HepG2 (cell line): ENCODE measurements at regions not wholly inside any gene's neighbourhood (a gene's known extent, or its start where the extent isn't known, plus 50 kb on each side); places are given as distances from the start of the nearest gene placed in this dataset.

Experiments used
- ATAC-seq: fragments of 200-7000 bp; cut with Tn5 transposase; 3 replicates; pipeline ENCODE4 v1.9.1; 2020; ENCODE audit warnings: mild to moderate bottlenecking, moderate library complexity
- BruUV-seq: library from RNA; stranded (reverse); fragments of 400-500 nt; replicated peaks from 2 replicates; lab custom pipeline; 2021; lab: Mats Ljungman, UMichigan
- CTCF ChIA-PET: fragments of 300-600 bp; formaldehyde crosslinking; extraction: SDS; loops from one replicate; lab custom pipeline; 2021; ENCODE audit warnings: low total read pairs, inconsistent platforms, low intra/inter-chr PET ratio; lab: Yijun Ruan, JAX
- POLR2A ChIA-PET: fragments of 350-600 bp; sonication (Branson Sonifier 250); formaldehyde crosslinking; loops from one replicate; lab custom pipeline; 2020; ENCODE audit warnings: antibody characterized with exemption, inconsistent platforms; lab: Yijun Ruan, JAX
- DNase-seq: peaks from one replicate; pipeline ENCODE4 v3.0.0-alpha.2; 2015; ENCODE audit warnings: low spot score
- FAIRE-seq: peaks from 3 replicates; lab custom pipeline; 2011; peaks lifted over from hg19 to GRCh38; lab: Jason Lieb, UNC
- H2AFZ ChIP-seq: one replicate; pipeline ENCODE4 v1.6.1; 2011; ENCODE audit warnings: low read length, inconsistent platforms
- H3K27ac ChIP-seq: fragments of 300-600 bp; 3 replicates; pipeline ENCODE4 v1.8.0; 2011; ENCODE audit warnings: mixed run types, mild to moderate bottlenecking, mixed read lengths, low read length, inconsistent platforms; ENCODE audit not compliant: insufficient read depth; ENCODE audit errors: extremely low read length
- H3K27me3 ChIP-seq, 2 experiments: fragments of 200-600 bp in 1 of 2; 2 replicates in 1 of 2; 3 replicates in 1 of 2; pipeline versions ENCODE4 v1.6.0 to v1.8.0; 2011; ENCODE audit warnings: low read length in 2 of 2, mild to moderate bottlenecking in 2 of 2, moderate library complexity in 2 of 2, inconsistent platforms in 1 of 2; ENCODE audit not compliant: insufficient read depth in 2 of 2, control insufficient read depth in 1 of 2
- H3K36me3 ChIP-seq, 2 experiments: fragments of 200-600 bp in 1 of 2; replicated peaks in 1 of 2; 2 replicates in 1 of 2; 3 replicates in 1 of 2; pipeline versions ENCODE4 v1.5.1 to v1.8.0; 2011; ENCODE audit warnings: low read length in 2 of 2, inconsistent platforms in 1 of 2; ENCODE audit not compliant: insufficient read depth in 2 of 2, control insufficient read depth in 1 of 2
- H3K4me1 ChIP-seq: 2 replicates; pipeline ENCODE4 v1.5.1; 2012; ENCODE audit warnings: low read length, inconsistent platforms; ENCODE audit not compliant: insufficient read depth
- H3K4me2 ChIP-seq: 2 replicates; pipeline ENCODE4 v1.6.0; 2011; ENCODE audit warnings: low read depth, low read length, inconsistent platforms
- H3K4me3 ChIP-seq, 3 experiments: fragments of 200-600 bp in 1 of 3; sonication (generic), shearing (Covaris generic) in 1 of 3; replicated peaks in 1 of 3; 2 replicates each; pipeline ENCODE4 v1.5.1; 2011 to 2016; ENCODE audit warnings: low read length in 3 of 3, inconsistent platforms in 2 of 3, low read depth in 2 of 3, mild to moderate bottlenecking in 2 of 3, control low read depth in 1 of 3, mixed read lengths in 1 of 3; ENCODE audit not compliant: insufficient read depth in 1 of 3
- H3K79me2 ChIP-seq: one replicate; pipeline ENCODE4 v1.6.1; 2011; ENCODE audit warnings: low read length, inconsistent platforms; ENCODE audit not compliant: insufficient read depth
- H3K9ac ChIP-seq: 2 replicates; pipeline ENCODE4 v1.6.0; 2011; ENCODE audit warnings: mild to moderate bottlenecking, low read depth, low read length, inconsistent platforms; ENCODE audit not compliant: insufficient read depth
- H3K9me3 ChIP-seq: 2 replicates; pipeline ENCODE4 v1.5.1; 2012; ENCODE audit warnings: mild to moderate bottlenecking, low read length
- H4K20me1 ChIP-seq: 2 replicates; pipeline ENCODE4 v1.6.0; 2011; ENCODE audit warnings: inconsistent platforms, mild to moderate bottlenecking, low read length, moderate library complexity; ENCODE audit not compliant: insufficient read depth
- AKAP8 ChIP-seq: sonication (generic); formaldehyde crosslinking; IDR thresholded peaks from 2 replicates; pipeline ENCODE4 v1.5.1; 2020; ENCODE audit warnings: mild to moderate bottlenecking, missing genetic modification reagents
- ARID2 ChIP-seq: sonication (generic); formaldehyde crosslinking; IDR thresholded peaks from 2 replicates; pipeline ENCODE4 v1.8.1; 2022; ENCODE audit warnings: mild to moderate bottlenecking, missing genetic modification reagents, borderline replicate concordance
- ARID3A ChIP-seq: IDR thresholded peaks from 2 replicates; pipeline ENCODE4 v1.6.1; 2012; ENCODE audit warnings: low read depth, low read length, improper control_type of control experiment
- ARNT2 ChIP-seq: sonication (generic); formaldehyde crosslinking; IDR thresholded peaks from 2 replicates; pipeline ENCODE4 v1.8.0; 2022; ENCODE audit warnings: mild to moderate bottlenecking, low read depth, missing genetic modification reagents, moderate library complexity
- CAMTA2 ChIP-seq: sonication (generic); formaldehyde crosslinking; IDR thresholded peaks from 2 replicates; pipeline ENCODE4 v1.4.0; 2020; ENCODE audit warnings: mild to moderate bottlenecking, missing genetic modification reagents, borderline replicate concordance
- GATAD2A ChIP-seq: IDR thresholded peaks from 2 replicates; pipeline ENCODE4 v1.6.1; 2016
- IKZF5 ChIP-seq: IDR thresholded peaks from 2 replicates; pipeline ENCODE4 v1.6.1; 2018; ENCODE audit warnings: missing genetic modification reagents, mild to moderate bottlenecking, missing compliant biosample characterization
- MAFK ChIP-seq, 2 experiments: IDR thresholded peaks in 1 of 2; conservative IDR thresholded peaks in 1 of 2; 2 replicates each; pipeline ENCODE4 v1.6.1; 2011; ENCODE audit warnings: improper control_type of control experiment in 2 of 2, low read length in 2 of 2
- PHF8 ChIP-seq: sonication (generic); formaldehyde crosslinking; IDR thresholded peaks from 2 replicates; pipeline ENCODE4 v1.5.0; 2020; ENCODE audit warnings: missing genetic modification reagents
- SP1 ChIP-seq, 2 experiments: fragments of 450-650 bp in 1 of 2; sonication (generic) in 1 of 2; formaldehyde crosslinking in 1 of 2; IDR thresholded peaks; 2 replicates each; pipeline versions ENCODE4 v1.4.0 to v1.6.1; 2016 to 2020; ENCODE audit warnings: missing genetic modification reagents in 1 of 2
- STAT5B ChIP-seq: sonication (generic); formaldehyde crosslinking; IDR thresholded peaks from 2 replicates; pipeline ENCODE4 v1.4.0; 2020; ENCODE audit warnings: missing genetic modification reagents
- TCF7L2 ChIP-seq: IDR thresholded peaks from 2 replicates; pipeline ENCODE4 v1.6.1; 2011; ENCODE audit warnings: mild to moderate bottlenecking, low read depth, low read length, moderate library complexity
- TRIM22 ChIP-seq: fragments of 450-650 bp; IDR thresholded peaks from 2 replicates; pipeline ENCODE4 v1.6.1; 2017
- USF2 ChIP-seq, 2 experiments: sonication (generic) in 1 of 2; formaldehyde crosslinking in 1 of 2; IDR thresholded peaks; 2 replicates each; pipeline versions ENCODE4 v1.5.1 to v1.6.1; 2011 to 2020; ENCODE audit warnings: borderline replicate concordance in 1 of 2, low read depth in 1 of 2, low read length in 1 of 2, mild to moderate bottlenecking in 1 of 2, missing genetic modification reagents in 1 of 2, moderate library complexity in 1 of 2
- ZFAT ChIP-seq: sonication (generic); formaldehyde crosslinking; conservative IDR thresholded peaks from 2 replicates; pipeline ENCODE4 v1.8.1; 2023; ENCODE audit warnings: missing genetic modification reagents, inconsistent platforms
- ZNF710 ChIP-seq: sonication (generic); formaldehyde crosslinking; IDR thresholded peaks from 2 replicates; pipeline ENCODE4 v1.5.0; 2020; ENCODE audit warnings: mild to moderate bottlenecking, missing genetic modification reagents, borderline replicate concordance
- ZSCAN21 ChIP-seq: sonication (generic); formaldehyde crosslinking; IDR thresholded peaks from 2 replicates; pipeline ENCODE4 v1.8.0; 2022; ENCODE audit warnings: mild to moderate bottlenecking, missing genetic modification reagents, moderate library complexity, borderline replicate concordance
- WGBS: methylation state at CpG from one replicate; pipeline ENCODE4 v1.1.6; 2017; ENCODE audit warnings: low lambda C conversion rate; 5-methylcytosine and 5-hydroxymethylcytosine counted together
- in situ Hi-C: cut with HindIII; loops from 2 replicates; pipeline ENCODE4 v1.10.0; 2017; ENCODE audit warnings: low pct_unique_long_range_greater_than_20kb; ENCODE audit not compliant: extremely low pct_ligation_motif_present
- intact Hi-C: fragments of 100-400 bp; cut with micrococcal nuclease; formaldehyde crosslinking; loops from one replicate; pipeline ENCODE4 v1.10.0; 2022; ENCODE audit not compliant: unreplicated experiment

- in situ Hi-C loops (no loop called here), intact Hi-C loops (no loop called here)
- H3K36me3 ChIP-seq = no peaks in the 10 kb centered on the region
- no TSS peak for BruUV-seq
- no peak overlapping the region for H2AFZ ChIP-seq
- DNase-seq (no peak), ATAC-seq (no peak), FAIRE-seq (no peak)
- H3K4me2 ChIP-seq = no peak overlapping the region
- no peaks in the 10 kb centered on the region for H4K20me1 ChIP-seq
- H3K4me1 ChIP-seq = no peaks in the 10 kb centered on the region
- H3K27me3 ChIP-seq = no peaks in the 10 kb centered on the region; a peak in 1 of 5 replicates
- ChIA-PET CTCF (no interaction called here), POLR2A (no interaction called here)
- H3K27ac ChIP-seq = no peak overlapping the region
- 16% methylated on average over 5 of the region's 5 CpGs for WGBS
- no peak overlapping the region for H3K4me3 ChIP-seq
- no peaks in the 10 kb centered on the region for H3K79me2 ChIP-seq
- 0 out of 2 replicates have a peak, but pooled peaks cover 4% of the 10 kb centered on the region for H3K9me3 ChIP-seq
- no peak overlapping the region for H3K9ac ChIP-seq
- TF ChIP-seq ARID3A (no peak), TCF7L2 (no peak), ZSCAN21 (CRISPR knock-in tag) (no peak), AKAP8 (CRISPR knock-in tag) (no peak), GATAD2A (CRISPR knock-in tag) (no peak), IKZF5 (CRISPR knock-in tag) (no peak), MAFK (conservative IDR thresholded peaks at IDR 0.05 in 1 of 2, IDR thresholded peaks at IDR 0.05 in 1 of 2; ENCODE audit: low read length in 2 of 2) (no peak), ZNF710 (CRISPR knock-in tag) (no peak), ARID2 (no peak), SP1 (IDR thresholded peaks at IDR 0.05) (no peak), SP1 (CRISPR knock-in tag; IDR thresholded peaks at IDR 0.05) (no peak), TRIM22 (no peak), CAMTA2 (CRISPR knock-in tag) (no peak), USF2 (IDR thresholded peaks at IDR 0.05; ENCODE audit: low read depth, low read length) (no peak), USF2 (CRISPR knock-in tag; IDR thresholded peaks at IDR 0.05; ENCODE audit: borderline replicate concordance) (no peak), ARNT2 (CRISPR knock-in tag) (no peak), ZFAT (CRISPR knock-in tag) (no peak), STAT5B (CRISPR knock-in tag) (no peak), PHF8 (no peak)
Observed at GRCh38 chr10:130440494-130440893, 304.3 kb downstream of the GLRX3 start.
